ENCODE measurements at regions not wholly inside any gene's neighbourhood (a gene's known extent, or its start where the extent isn't known, plus 50 kb on each side); places are given as distances from the start of the nearest gene placed in this dataset.

GRCh38 chr22:27557286-27558008 lies 244.1 kb downstream of the MN1 start:
- no peak for DNase-seq

- no peak for DNase-seq
Measured at GRCh38 chr22:27558658-27559371, 242.7 kb downstream of the MN1 start.

- no peak for DNase-seq
Measured at GRCh38 chr22:27560781-27561180, 240.8 kb downstream of the MN1 start.

- DNase-seq, result no peak
Measured at GRCh38 chr22:27561286-27561904, 240.2 kb downstream of the MN1 start.

GRCh38 chr22:27564806-27565205 lies 236.8 kb downstream of the MN1 start:
- DNase-seq, result no peak

- no peak for DNase-seq
Measured at GRCh38 chr22:27566602-27567001, 235.0 kb downstream of the MN1 start.

DNA sequence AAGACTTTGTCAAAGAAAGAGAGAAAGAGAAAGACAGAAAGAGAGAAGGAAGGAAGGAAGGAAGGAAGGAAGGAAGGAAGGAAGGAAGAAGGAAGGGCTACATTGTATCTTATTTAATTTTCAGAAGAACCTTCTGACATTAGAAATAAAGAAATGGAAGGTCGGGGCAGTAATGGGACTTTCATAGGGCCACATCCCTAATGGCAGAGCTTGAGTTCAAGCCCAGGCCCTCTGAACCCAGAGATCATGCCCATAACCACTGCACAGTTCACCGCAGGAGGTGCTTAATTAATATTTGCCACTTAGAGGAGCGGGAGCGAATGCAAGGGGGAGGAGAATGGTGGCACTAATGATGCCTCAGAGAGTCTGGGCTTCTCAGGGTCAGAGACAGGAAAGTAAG lies 233.3 kb downstream of the MN1 start:
- DNase-seq, result no peak

DNA sequence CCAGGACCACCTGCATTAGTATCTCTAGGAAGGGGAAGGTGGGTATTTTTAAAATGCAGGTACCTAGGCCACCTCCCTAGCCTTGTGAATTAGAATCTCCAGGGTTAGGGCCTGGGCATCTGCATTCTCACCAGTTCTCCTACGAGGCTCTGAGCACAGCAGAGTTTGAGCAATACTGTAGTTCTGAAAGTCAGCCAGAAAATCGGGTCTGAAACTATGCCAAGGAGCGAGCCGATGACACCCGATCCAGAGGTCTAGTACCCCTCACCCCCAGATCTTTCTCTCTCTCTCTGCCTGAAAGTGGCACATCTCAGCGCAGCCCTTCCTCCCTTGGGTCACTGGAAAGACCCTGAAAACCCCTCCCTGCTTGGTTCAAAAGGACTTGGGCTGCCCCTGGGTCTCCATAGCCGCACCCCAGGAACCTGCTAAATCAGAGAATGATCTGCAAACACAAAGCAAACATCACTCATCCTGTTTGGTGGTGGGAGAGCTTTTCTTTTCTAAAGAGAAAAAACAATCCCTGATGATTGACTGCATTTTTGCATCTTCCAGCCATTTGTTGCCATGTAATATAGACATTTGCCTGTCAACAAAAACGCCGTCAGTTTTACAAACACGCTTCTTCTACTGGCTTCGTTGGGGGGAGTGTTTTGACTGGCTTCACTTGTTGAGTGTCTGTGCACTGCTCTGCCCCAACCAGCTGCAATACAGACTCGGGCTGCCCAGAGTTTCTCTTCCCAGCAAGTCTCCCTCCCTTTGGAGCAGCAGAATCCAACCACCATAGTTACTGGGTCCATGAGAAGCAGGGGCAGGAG lies 229.9 kb downstream of the MN1 start:
- no peak for DNase-seq

GRCh38 chr22:27572278-27572666 lies 229.3 kb downstream of the MN1 start:
- no peak for DNase-seq

GRCh38 chr22:27573280-27574001 lies 228.1 kb downstream of the MN1 start:
- no peak for DNase-seq

- no peak for DNase-seq
Measured at GRCh38 chr22:27574002-27574366, 227.6 kb downstream of the MN1 start.

DNA sequence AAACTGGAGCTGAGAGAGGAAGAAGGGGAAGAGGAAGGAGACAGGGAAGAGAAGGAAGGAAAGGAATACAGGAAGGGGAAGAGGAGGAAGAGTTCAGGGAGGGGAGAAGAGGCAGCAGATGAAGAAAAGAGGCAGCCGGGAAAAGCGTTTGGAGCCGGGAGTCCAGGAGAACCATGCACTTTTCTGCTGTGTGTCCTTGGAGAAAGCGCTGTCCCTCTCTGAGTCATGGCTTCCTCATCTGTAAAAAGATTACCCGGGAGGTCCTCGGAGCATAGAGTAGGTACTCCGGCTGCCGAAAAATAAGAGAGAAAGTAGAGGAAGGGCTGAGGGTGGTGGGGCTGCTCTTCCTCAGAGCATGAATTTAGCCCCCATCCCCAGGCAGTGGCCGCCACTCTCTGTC lies 226.9 kb downstream of the MN1 start:
- no peak for DNase-seq

GRCh38 chr22:27575348-27575747 lies 226.2 kb downstream of the MN1 start:
- DNase-seq, result no peak

DNA sequence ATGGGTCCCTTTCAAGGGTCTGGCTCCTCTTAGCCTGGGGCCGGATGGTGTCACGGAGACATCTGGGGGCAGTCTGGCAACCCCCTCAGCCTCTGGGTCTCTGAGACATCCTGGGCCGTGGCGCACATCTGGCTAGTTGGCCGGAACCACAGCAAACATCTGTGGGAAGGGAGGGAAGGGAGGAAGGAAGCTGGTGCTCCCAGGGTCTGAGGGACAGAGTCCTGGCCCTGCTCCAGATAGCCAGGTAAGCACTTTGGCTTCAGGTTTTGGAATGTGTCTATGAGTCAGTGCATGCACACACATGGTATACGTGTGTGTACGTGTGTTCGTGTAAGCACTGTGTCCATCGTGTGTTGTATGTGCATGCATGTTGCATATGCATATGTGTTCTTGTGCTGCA lies 225.1 kb downstream of the MN1 start:
- DNase-seq, result peak; percentile 46

DNA sequence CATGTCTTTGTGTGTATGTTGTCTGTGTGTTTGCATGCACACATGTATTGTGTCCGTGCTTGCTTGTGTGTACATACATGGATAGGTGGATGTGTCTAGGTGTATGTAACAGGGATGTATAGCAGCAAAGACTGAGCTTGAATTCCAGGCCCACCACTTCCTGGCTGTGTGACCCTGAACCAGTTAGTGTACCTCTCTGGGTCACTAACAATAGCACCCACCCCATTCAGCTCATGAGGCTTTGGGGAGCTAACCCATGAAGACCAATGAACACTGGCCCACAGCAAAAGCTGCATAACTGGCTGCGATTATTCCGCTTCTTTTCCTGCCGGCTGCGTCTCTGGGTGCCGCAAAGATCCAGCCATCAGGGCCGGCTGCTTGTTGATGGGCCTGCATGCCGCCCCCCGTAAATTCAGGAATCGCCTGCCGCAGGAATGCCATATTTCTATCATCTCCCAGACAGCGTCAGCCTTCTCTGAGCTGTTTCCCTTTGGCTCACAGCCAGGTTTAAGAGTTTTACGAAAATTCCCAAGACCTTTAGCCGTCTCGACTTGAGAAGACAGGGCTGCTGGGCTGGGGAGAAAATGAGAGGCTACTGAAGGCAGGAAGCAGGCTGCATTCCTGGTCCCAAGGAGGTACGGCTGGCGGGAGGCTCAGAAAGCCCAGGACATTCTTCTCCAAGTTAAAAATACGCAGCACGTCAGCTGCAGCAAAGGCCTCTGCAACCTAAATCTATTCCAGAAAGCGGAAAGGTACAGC lies 224.6 kb downstream of the MN1 start:
- DNase-seq, result peak; percentile 75

GRCh38 chr22:27577574-27577969 lies 224.0 kb downstream of the MN1 start:
- no peak for DNase-seq

- DNase-seq, result no peak
Measured at GRCh38 chr22:27578937-27579617, 222.5 kb downstream of the MN1 start.

DNA sequence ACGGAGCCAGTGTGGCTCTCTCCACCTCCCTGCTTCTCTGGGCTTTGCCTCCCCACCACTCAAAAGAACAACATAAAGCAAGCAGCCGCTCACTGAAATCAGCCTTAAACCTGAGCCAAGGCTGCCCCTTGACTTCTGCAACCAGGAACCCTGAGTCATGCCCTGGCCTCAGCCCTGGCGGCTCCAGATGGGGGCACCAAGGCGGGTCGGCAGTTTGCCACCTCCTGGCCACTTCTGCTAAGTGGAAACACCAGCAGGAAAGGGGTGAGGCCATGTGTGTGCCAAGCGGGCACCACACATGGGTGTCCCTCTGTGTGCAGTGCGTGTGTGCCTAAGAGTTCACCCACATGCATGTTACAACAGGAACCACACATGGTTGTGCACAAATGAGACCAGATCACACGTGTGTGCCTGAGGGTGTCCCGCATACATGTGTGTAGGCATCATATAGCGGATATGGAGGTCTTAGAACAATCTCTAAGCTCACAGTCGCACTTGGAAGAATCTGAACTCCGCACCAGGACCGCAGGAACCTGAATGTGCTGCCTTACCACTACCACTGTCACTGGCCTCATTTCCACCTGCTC lies 221.2 kb downstream of the MN1 start:
- no peak for DNase-seq

DNA sequence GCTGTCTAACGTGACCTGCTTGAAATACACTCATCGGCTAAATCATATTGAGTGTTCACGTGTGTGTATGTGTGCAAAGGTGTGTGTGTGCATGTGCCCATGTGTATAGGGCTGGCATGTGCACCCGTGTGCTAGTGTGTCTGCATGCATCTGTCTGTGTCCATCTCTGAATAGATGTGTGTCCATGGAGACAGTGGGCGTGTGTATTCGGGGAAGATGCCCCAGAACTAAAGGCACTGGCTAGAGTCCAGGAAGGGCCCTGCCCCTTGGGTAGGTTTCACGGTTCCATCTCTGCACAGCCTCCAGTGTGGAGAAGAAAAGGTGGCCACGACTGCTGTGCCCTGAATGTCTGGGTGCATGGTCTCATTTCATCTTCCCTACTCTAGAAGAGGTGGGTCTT lies 220.3 kb downstream of the MN1 start:
- DNase-seq, result no peak

DNA sequence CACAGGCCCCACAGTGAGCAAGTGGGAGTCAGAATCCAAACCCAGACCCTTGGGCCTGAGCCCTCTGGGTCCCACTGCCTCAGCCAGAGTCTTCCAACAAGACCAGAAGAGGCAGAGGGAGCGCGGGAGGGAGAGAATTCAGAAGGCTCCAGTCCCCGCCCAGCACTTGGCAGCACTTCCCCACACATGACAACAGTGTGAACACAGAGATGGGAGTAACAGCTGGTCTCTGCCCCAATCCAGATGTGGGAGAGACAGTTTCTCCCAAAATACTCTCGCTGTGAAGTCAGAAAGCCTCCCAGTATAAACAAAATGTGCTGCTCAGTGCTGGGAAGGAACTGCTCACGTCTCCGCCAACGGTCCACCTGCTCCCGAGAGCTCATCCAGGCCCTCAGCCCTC lies 219.9 kb downstream of the MN1 start:
- DNase-seq, result peak; percentile 96

DNA sequence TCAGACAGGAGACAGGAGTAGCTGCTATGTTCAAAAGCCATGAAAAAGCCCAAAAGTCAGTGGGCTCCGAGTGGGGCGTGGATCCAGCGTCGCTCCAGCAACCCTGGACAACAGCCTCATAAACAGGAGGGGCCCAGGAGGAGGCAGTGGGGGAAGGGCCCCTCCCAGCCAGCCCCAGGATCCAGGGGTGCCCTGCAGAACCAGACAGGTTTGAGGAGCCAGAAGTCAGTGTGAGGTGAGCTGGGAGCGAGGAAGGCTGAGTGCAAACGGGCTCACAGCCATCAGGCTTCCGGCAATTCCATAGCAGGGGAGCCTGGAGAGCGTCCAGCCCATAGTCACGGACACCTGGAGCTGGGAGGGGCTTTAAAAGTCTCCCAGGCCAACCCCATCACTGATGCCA lies 217.7 kb downstream of the MN1 start:
- peak; percentile 72 for DNase-seq

Data from femur (tissue), 1 donor.